Trophoblast cell (in vitro differentiated cells and primary cell): ENCODE measurements at regions not wholly inside any gene's neighbourhood (a gene's known extent, or its start where the extent isn't known, plus 50 kb on each side); places are given as distances from the start of the nearest gene placed in this dataset.

Experiments used
- DNase-seq, 2 donors: peaks; one replicate each; pipeline ENCODE4 v3.0.0-alpha.2; 2016
- H2AFZ ChIP-seq: 2 replicates; pipeline ENCODE4 v1.6.1; 2013; ENCODE audit warnings: low read length, moderate library complexity, mild to moderate bottlenecking; ENCODE audit not compliant: insufficient read depth, poor library complexity
- H2AK5ac ChIP-seq: 2 replicates; pipeline ENCODE4 v1.6.1; 2013; ENCODE audit warnings: mild to moderate bottlenecking, low read length
- H2BK120ac ChIP-seq: 2 replicates; pipeline ENCODE4 v1.6.1; 2013; ENCODE audit warnings: low read length, mild to moderate bottlenecking, moderate library complexity; ENCODE audit not compliant: insufficient read depth, poor library complexity
- H2BK12ac ChIP-seq: 2 replicates; pipeline ENCODE4 v1.6.1; 2013; ENCODE audit warnings: mild to moderate bottlenecking, low read length, moderate library complexity
- H2BK5ac ChIP-seq: 2 replicates; pipeline ENCODE4 v1.6.1; 2013; ENCODE audit warnings: low read length, low read depth, moderate library complexity, mild to moderate bottlenecking; ENCODE audit not compliant: poor library complexity
- H3K14ac ChIP-seq: 2 replicates; pipeline ENCODE4 v1.6.1; 2013; ENCODE audit warnings: mild to moderate bottlenecking, low read length
- H3K18ac ChIP-seq: 2 replicates; pipeline ENCODE4 v1.6.1; 2013; ENCODE audit warnings: mild to moderate bottlenecking, low read length
- H3K23ac ChIP-seq: 2 replicates; pipeline ENCODE4 v1.6.1; 2013; ENCODE audit warnings: low read length
- H3K27ac ChIP-seq: 2 replicates; pipeline ENCODE4 v1.5.1; 2013; ENCODE audit warnings: low read depth, mild to moderate bottlenecking, inconsistent platforms, low read length, moderate library complexity
- H3K27me3 ChIP-seq: 2 replicates; pipeline ENCODE4 v1.6.1; 2013; ENCODE audit warnings: inconsistent platforms, mild to moderate bottlenecking, low read length, moderate library complexity; ENCODE audit not compliant: insufficient read depth
- H3K36me3 ChIP-seq, 2 experiments: 1 replicate in 1 of 2; 2 replicates in 1 of 2; pipeline ENCODE4 v1.6.1; 2013; ENCODE audit warnings: low read length in 2 of 2, mild to moderate bottlenecking in 2 of 2, moderate library complexity in 1 of 2; ENCODE audit not compliant: insufficient read depth in 2 of 2, control insufficient read depth in 1 of 2
- H3K4ac ChIP-seq: 2 replicates; pipeline ENCODE4 v1.6.1; 2013; ENCODE audit warnings: low read depth, mild to moderate bottlenecking, low read length, moderate library complexity
- H3K4me1 ChIP-seq, 2 experiments: 1 replicate in 1 of 2; 2 replicates in 1 of 2; pipeline ENCODE4 v1.6.1; 2013; ENCODE audit warnings: low read length in 2 of 2, mild to moderate bottlenecking in 2 of 2, moderate library complexity in 1 of 2; ENCODE audit not compliant: insufficient read depth in 2 of 2, control insufficient read depth in 1 of 2
- H3K4me2 ChIP-seq: 2 replicates; pipeline ENCODE4 v1.6.1; 2013; ENCODE audit warnings: inconsistent platforms, mild to moderate bottlenecking, low read length, moderate library complexity
- H3K4me3 ChIP-seq: 2 replicates; pipeline ENCODE4 v1.5.1; 2013; ENCODE audit warnings: mild to moderate bottlenecking, low read depth, low read length, inconsistent platforms
- H3K79me1 ChIP-seq: one replicate; pipeline ENCODE4 v1.6.1; 2013; ENCODE audit warnings: low read length
- H3K79me2 ChIP-seq: 2 replicates; pipeline ENCODE4 v1.6.1; 2013; ENCODE audit warnings: low read length, mild to moderate bottlenecking; ENCODE audit not compliant: control insufficient read depth, insufficient read depth, poor library complexity
- H3K9ac ChIP-seq: 2 replicates; pipeline ENCODE4 v1.6.1; 2013; ENCODE audit warnings: mild to moderate bottlenecking, low read length
- H3K9me3 ChIP-seq: 2 replicates; pipeline ENCODE4 v1.6.1; 2013; ENCODE audit warnings: low read depth, mild to moderate bottlenecking, control low read depth, inconsistent platforms, low read length; ENCODE audit not compliant: insufficient read depth
- H4K12ac ChIP-seq: 2 replicates; pipeline ENCODE4 v1.6.1; 2013; ENCODE audit warnings: low read depth, mild to moderate bottlenecking, low read length, moderate library complexity
- H4K8ac ChIP-seq: 2 replicates; pipeline ENCODE4 v1.6.1; 2013; ENCODE audit warnings: low read depth, mild to moderate bottlenecking, low read length, moderate library complexity
- H4K91ac ChIP-seq: one replicate; pipeline ENCODE4 v1.6.1; 2013; ENCODE audit warnings: low read depth, mild to moderate bottlenecking, low read length, moderate library complexity
- WGBS: extraction: QIAGEN DNeasy Blood & Tissue Kit; methylation state at CpG from one replicate; pipeline ENCODE4 v1.1.7; 2013; ENCODE audit warnings: missing lambda C conversion rate; ENCODE audit not compliant: insufficient read length, insufficient coverage; ENCODE audit errors: extremely low coverage; 5-methylcytosine and 5-hydroxymethylcytosine counted together

GRCh38 chr19:29417048-29417447, 108.7 kb upstream of the VSTM2B start:
- WGBS = no CpG with 5 or more reads among the region's 4 CpGs
- Histone ChIP-seq H4K91ac (no peak overlapping the region), H3K4ac (no peak overlapping the region), H3K36me3 (no peaks in the 10 kb centered on the region), H3K79me1 (no peaks in the 10 kb centered on the region), H3K18ac (no peak overlapping the region), H3K4me2 (no peak overlapping the region), H3K23ac (no peak overlapping the region), H2BK12ac (no peak overlapping the region), H4K8ac (no peak overlapping the region), H3K9ac (no peak overlapping the region), H3K79me2 (no peaks in the 10 kb centered on the region), H3K9me3 (peaks cover 2% of the 10 kb centered on the region), H3K27ac (no peak overlapping the region), H2BK120ac (no peak overlapping the region), H2BK5ac (no peak overlapping the region), H3K14ac (no peak overlapping the region), H4K12ac (no peak overlapping the region), H3K4me3 (no peak overlapping the region), H2AFZ (no peak overlapping the region), H3K27me3 (no peaks in the 10 kb centered on the region), H2AK5ac (no peak overlapping the region), H3K4me1 (no peaks in the 10 kb centered on the region)
- DNase-seq = no peak

GRCh38 chr19:29418201-29418600, 107.6 kb upstream of the VSTM2B start:
- H3K27me3 ChIP-seq = no peaks in the 10 kb centered on the region
- H3K9ac ChIP-seq = no peak overlapping the region
- no peak overlapping the region for H2BK120ac ChIP-seq
- H3K27ac ChIP-seq = no peak overlapping the region
- H3K23ac ChIP-seq = no peak overlapping the region
- no peaks in the 10 kb centered on the region for H3K4me1 ChIP-seq
- no peaks in the 10 kb centered on the region for H3K36me3 ChIP-seq
- no peak overlapping the region for H3K4me3 ChIP-seq
- no peak overlapping the region for H3K18ac ChIP-seq
- WGBS = no CpG with 5 or more reads among the region's 13 CpGs
- no peaks in the 10 kb centered on the region for H3K79me1 ChIP-seq
- no peaks in the 10 kb centered on the region for H3K79me2 ChIP-seq
- no peak overlapping the region for H3K4me2 ChIP-seq
- DNase-seq = no peak
- no peak overlapping the region for H2AK5ac ChIP-seq
- H2BK12ac ChIP-seq = no peak overlapping the region
- H4K8ac ChIP-seq = no peak overlapping the region
- H3K4ac ChIP-seq = no peak overlapping the region
- no peak overlapping the region for H3K14ac ChIP-seq
- H4K91ac ChIP-seq = no peak overlapping the region
- H3K9me3 ChIP-seq = peaks cover 2% of the 10 kb centered on the region
- H2BK5ac ChIP-seq = no peak overlapping the region
- H2AFZ ChIP-seq = no peak overlapping the region
- H4K12ac ChIP-seq = no peak overlapping the region

GRCh38 chr19:29420065-29420464, 105.7 kb upstream of the VSTM2B start:
- WGBS = no CpG with 5 or more reads among the region's 5 CpGs
- Histone ChIP-seq H3K27ac (no peak overlapping the region), H2AK5ac (no peak overlapping the region), H3K36me3 (no peaks in the 10 kb centered on the region), H3K4me2 (no peak overlapping the region), H3K27me3 (no peaks in the 10 kb centered on the region), H3K4me3 (no peak overlapping the region), H4K91ac (no peak overlapping the region), H2BK5ac (no peak overlapping the region), H3K79me2 (no peaks in the 10 kb centered on the region), H3K23ac (no peak overlapping the region), H4K8ac (no peak overlapping the region), H3K79me1 (no peaks in the 10 kb centered on the region), H3K9ac (no peak overlapping the region), H2BK120ac (no peak overlapping the region), H4K12ac (no peak overlapping the region), H3K4me1 (no peaks in the 10 kb centered on the region), H3K4ac (no peak overlapping the region), H2AFZ (no peak overlapping the region), H3K14ac (no peak overlapping the region), H2BK12ac (no peak overlapping the region), H3K9me3 (peaks cover 9% of the 10 kb centered on the region), H3K18ac (no peak overlapping the region)
- no peak for DNase-seq

GRCh38 chr19:29420482-29421195, 105.2 kb upstream of the VSTM2B start:
- Histone ChIP-seq H3K9me3 (peaks cover 15% of the 10 kb centered on the region), H4K12ac (no peak overlapping the region), H3K4ac (no peak overlapping the region), H2BK120ac (no peak overlapping the region), H3K18ac (no peak overlapping the region), H4K8ac (no peak overlapping the region), H2AK5ac (no peak overlapping the region), H4K91ac (no peak overlapping the region), H3K79me2 (no peaks in the 10 kb centered on the region), H3K27ac (no peak overlapping the region), H3K4me2 (no peak overlapping the region), H3K79me1 (no peaks in the 10 kb centered on the region), H3K36me3 (no peaks in the 10 kb centered on the region), H2BK12ac (no peak overlapping the region), H3K4me1 (no peaks in the 10 kb centered on the region), H2AFZ (no peak overlapping the region), H2BK5ac (no peak overlapping the region), H3K4me3 (no peak overlapping the region), H3K9ac (no peak overlapping the region), H3K23ac (no peak overlapping the region), H3K14ac (no peak overlapping the region), H3K27me3 (no peaks in the 10 kb centered on the region)
- 100% methylated on average over 5 of the region's 22 CpGs for WGBS
- no peak for DNase-seq
